ENCODE measurements at regions not wholly inside any gene's neighbourhood (a gene's known extent, or its start where the extent isn't known, plus 50 kb on each side); places are given as distances from the start of the nearest gene placed in this dataset.
"Not testable (repeated sequence)": the region's sequence is repeated elsewhere in the genome, so short reads cannot be mapped to it uniquely, and the experiment has no call there.

- no peak for DNase-seq (ENCODE audit: low read depth, low spot score)
Observed at GRCh38 chr12:74595696-74596095, 58.1 kb downstream of the ATXN7L3B start.

- DNase-seq (ENCODE audit: low read depth, low spot score) = no peak
Observed at GRCh38 chr12:74598819-74599218, 61.2 kb downstream of the ATXN7L3B start.

DNA sequence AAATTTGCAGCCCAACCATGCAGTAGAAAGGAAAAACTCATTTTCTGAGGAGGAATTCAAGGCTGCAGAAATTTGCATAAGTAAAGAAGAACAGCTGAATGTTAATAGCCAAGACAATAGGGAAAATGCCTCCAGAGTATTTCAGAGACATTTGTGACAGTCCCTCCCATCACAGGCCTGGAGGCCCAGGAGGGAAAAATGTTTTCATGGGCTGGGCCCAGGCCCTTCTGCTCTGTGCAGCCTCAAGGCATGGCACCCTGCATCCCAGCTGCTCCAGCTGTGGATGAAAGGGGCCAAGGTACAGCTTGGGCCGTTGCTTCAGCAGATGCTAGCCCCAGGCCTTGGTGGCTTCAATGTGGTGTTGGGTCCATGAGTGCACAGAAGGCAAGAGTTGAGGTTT lies 62.3 kb downstream of the ATXN7L3B start:
- no peak for DNase-seq (ENCODE audit: low read depth, low spot score)

DNA sequence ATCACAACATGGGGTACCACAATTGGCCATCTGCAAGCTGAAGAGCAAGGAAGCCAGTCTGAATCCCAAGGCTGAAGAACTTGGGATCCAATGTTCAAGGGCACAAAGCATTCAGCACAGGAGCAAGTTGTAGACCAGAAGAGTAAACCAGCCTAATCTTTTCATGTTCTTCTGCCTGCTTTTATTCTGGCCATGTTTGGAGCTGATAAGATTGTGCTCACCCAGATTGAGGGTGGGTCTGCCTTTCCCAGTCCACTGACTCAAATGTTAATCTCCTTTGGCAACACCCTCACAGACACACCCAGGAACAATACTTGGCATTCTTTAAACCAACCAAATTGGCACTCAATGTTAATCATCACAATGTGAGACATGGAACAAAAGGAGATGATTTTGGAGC lies 63.2 kb downstream of the ATXN7L3B start:
- not testable (repeated sequence) for DNase-seq (ENCODE audit: low read depth, low spot score)

GRCh38 chr12:74602881-74603672 lies 65.4 kb downstream of the ATXN7L3B start:
- DNase-seq (ENCODE audit: low read depth, low spot score) = no peak

DNA sequence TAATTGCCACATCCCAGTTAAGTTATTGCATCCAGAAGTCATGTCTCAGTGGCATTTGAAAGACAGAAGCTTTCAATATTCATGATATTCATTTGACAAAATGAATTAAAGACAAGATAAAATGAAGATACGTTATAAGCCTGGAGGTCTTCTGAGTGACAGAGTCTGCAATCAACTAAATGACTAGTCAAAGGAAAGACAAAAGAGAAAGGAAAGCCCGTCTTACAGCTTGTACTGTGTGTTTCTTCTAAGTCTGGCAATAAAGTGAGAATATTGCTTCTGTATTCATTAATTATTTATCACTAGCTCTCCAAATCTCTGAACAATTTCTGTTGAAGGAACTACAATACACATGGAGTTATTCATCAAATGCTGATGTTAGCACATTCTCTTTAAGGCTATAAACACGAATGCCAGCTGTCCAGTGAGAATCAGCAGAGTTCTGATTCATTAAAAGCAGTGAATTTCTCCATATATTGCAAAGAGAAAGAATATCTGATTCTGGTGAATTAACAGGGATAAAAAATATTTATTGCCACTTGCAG lies 70.7 kb downstream of the ATXN7L3B start:
- DNase-seq (ENCODE audit: low read depth, low spot score) = no peak

DNA sequence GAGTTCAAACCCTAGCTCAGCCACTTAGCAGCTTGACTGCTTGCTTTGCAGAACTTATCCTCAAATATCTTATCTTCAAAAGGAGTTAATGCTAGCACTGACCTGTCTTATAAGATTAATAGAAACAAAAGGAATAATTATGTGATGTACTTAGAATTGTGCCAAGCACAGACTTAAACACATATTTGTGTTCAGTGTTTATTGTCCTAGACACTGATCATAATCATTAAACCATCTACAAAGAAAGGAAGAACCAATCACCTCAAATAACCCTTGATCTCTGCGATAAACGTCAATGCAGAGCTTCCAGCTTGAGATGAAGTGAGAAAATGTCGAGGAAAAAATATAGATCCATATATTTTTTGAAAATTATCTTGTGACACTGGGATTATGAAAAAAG lies 73.1 kb downstream of the ATXN7L3B start:
- no peak for DNase-seq (ENCODE audit: low read depth, low spot score)

DNA sequence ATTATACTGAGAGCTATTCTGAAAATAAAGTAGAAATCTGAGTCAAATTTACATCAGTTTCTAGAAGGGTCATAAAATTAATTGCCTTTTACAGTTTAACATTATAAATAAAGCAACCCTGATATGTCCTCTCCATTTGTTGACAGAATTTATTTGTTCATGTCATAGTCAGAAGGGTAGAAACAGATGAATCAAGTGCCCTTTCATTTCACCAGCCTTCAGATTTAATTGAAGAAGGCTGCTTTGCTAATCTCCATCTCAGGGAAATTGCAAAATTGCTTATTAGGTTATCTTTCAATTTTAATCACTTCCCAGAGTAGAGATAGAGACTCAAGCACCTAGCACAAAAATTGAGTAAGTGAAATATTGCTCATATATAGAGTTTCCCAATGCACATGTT lies 76.8 kb downstream of the ATXN7L3B start:
- no peak for DNase-seq (ENCODE audit: low read depth, low spot score)

GRCh38 chr12:74619084-74619483 lies 81.4 kb downstream of the ATXN7L3B start:
- no peak for DNase-seq (ENCODE audit: low read depth, low spot score)

- no peak for DNase-seq (ENCODE audit: low read depth, low spot score)
Observed at GRCh38 chr12:74619884-74620283, 82.2 kb downstream of the ATXN7L3B start.

DNA sequence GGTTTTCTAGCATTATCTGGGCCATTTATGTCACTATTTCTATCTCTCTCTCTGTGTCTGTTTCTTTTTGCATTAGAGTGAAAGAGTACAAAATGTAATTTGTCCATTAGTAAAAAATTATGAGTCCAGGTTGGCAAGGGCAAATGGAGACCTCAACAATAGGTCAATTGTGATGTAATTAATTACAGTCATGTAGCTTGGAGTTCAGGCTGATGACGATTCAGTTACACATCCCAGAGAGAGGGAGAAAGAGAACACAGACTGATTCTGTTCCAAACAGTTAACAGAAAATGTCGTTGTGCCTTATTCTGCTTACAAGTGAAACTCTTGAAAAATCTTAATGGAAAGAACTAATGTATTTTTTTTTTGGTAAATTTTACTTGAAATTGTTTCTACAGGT lies 83.3 kb downstream of the ATXN7L3B start:
- no peak for DNase-seq (ENCODE audit: low read depth, low spot score)

DNA sequence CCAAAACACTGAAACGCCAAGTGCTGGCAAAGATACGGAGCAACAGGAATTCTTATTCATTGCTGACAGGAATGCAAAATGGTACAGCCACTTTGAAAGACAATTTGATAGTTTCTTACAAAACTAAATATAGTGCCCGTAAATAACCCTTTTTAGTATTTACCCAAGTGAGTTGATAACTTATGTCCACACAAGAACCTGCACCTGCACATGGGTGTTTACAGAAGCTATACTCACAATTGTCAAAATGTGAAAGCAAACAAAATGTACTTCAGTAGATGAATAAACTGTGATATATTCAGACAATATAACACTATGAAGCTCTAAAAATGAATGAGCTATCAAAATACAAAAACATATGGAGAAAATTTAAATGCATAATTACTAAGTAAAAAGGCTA lies 86.6 kb downstream of the ATXN7L3B start:
- DNase-seq (ENCODE audit: low read depth, low spot score) = no peak

GRCh38 chr12:74626397-74626796 lies 88.8 kb downstream of the ATXN7L3B start:
- no peak for DNase-seq (ENCODE audit: low read depth, low spot score)

DNA sequence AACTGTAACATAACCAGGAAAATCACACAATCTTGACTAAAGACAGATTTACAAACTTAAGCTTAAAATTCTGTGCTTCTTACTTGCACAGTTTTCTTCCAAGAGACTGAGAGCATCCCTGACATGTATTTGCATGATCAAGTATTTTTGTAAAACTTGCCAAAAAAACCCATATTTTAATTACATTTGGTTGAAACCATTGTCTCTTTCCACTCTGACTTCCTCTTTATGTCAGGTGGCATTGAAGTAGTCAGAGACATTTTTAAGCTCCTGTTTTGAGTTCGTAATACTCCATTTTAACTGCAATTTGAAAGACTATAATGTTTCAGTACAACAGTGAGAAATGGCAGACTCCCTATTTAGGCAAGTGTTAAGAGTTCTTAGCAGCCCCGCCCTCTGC lies 103.6 kb downstream of the ATXN7L3B start:
- DNase-seq (ENCODE audit: low read depth, low spot score) = no peak

- no peak for DNase-seq (ENCODE audit: low read depth, low spot score)
Observed at GRCh38 chr12:74641694-74642093, 104.1 kb downstream of the ATXN7L3B start.

DNA sequence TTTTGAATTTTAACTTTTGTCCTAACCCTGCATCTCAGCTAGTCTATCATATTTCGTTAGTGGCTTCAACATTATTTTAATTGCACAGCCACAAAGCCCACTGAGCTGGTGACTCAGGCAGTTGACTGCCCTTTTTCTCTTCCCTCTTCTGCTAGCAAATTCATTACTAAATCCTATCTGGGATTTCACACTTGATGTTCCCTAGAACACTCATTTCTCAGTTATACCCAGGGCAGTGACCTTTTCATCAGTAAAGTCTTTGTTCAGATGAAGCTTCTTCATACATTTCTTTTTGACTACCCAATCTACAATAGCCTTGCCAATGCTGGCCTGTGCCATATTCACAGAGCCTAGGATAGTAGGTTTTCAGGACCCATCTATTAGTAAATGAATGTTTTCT lies 107.0 kb downstream of the ATXN7L3B start:
- no peak for DNase-seq (ENCODE audit: low read depth, low spot score)

DNA sequence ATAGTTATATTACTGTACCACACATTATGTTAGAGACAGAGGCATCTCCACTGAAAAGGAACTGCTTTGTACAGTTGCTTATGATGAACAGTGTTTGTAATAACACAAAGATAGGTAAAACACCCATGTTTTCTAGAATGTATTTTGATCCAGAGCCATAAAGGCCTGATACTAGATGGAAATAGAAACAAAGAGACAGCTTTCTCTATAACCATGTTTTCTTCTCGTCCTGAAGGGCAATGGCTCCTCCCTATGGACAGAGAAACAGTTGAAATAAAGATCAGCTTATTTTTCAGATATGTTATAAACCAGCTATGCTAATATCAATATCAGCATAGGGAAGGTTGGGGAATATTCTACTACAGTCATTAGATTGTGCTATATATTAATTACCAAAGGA lies 109.2 kb downstream of the ATXN7L3B start:
- no peak for DNase-seq (ENCODE audit: low read depth, low spot score)

GRCh38 chr12:74647256-74647655 lies 109.6 kb downstream of the ATXN7L3B start:
- DNase-seq (ENCODE audit: low read depth, low spot score) = no peak

- no peak for DNase-seq (ENCODE audit: low read depth, low spot score)
Observed at GRCh38 chr12:74656251-74656650, 118.6 kb downstream of the ATXN7L3B start.

GRCh38 chr12:74660442-74660841 lies 122.8 kb downstream of the ATXN7L3B start:
- no peak for DNase-seq (ENCODE audit: low read depth, low spot score)

- DNase-seq (ENCODE audit: low read depth, low spot score) = no peak
Observed at GRCh38 chr12:74663958-74664357, 126.3 kb downstream of the ATXN7L3B start.

DNA sequence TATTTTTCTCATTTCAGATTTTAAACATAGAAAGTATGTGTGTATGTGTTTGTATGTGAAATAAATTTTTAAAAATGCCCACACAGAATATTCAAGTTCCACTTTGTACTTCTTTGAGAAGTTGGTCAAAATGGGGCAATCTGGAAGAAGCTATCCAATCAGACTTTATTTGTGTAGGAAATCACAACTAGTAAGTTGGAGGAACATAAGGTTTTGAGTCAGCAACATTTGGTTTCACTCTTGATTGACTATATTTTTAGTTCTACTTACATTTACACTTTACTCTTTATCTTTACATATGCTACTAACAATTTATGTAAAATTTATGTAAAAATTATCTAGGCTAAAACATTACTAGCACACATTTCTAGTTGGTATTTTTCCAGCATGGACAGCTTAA lies 128.1 kb downstream of the ATXN7L3B start:
- DNase-seq (ENCODE audit: low read depth, low spot score) = no peak

DNA sequence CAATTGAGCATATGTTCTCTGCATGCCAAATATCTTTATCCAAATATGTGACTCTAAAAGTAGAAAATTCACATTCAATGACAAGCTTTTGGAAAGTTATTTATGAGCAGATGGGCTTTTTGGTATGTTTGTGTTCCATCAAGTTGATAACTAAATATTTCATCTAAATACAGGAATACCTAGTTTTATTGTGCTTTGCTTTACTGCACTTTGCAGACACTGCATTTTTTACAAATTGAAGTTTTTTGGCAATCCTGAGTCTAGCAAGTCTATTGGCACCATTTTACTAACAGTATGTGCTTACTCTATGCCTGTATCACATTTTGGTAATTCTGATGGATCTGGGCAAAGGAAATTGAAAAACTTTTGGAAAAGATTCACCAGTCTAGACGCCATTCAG lies 133.8 kb downstream of the ATXN7L3B start:
- DNase-seq (ENCODE audit: low read depth, low spot score) = no peak

- not testable (repeated sequence) for DNase-seq (ENCODE audit: low read depth, low spot score)
Observed at GRCh38 chr12:74676955-74677354, 139.3 kb downstream of the ATXN7L3B start.

Data from iPS DF 19.7 (cell line).